Chondrocyte (in vitro differentiated cells): ENCODE measurements at regions not wholly inside any gene's neighbourhood (a gene's known extent, or its start where the extent isn't known, plus 50 kb on each side); places are given as distances from the start of the nearest gene placed in this dataset.

Experiments used
- DNase-seq: peaks from one replicate; pipeline ENCODE4 v3.0.0; 2021; ENCODE audit warnings: mixed read lengths, low spot score
- H3K27ac Mint-ChIP-seq: one replicate; pipeline ENCODE4 v1.8.0; 2021; ENCODE audit warnings: mild to moderate bottlenecking, moderate library complexity, mixed read lengths; ENCODE audit not compliant: unreplicated experiment
- H3K27me3 Mint-ChIP-seq: 2 replicates; pipeline ENCODE4 v1.8.0; 2021; ENCODE audit warnings: low read depth, mixed read lengths
- H3K36me3 Mint-ChIP-seq: 2 replicates; pipeline ENCODE4 v1.8.0; 2021; ENCODE audit warnings: low read depth, mixed read lengths
- H3K4me1 Mint-ChIP-seq: 2 replicates; pipeline ENCODE4 v1.8.0; 2021; ENCODE audit warnings: low read depth, mild to moderate bottlenecking, mixed read lengths
- H3K4me3 Mint-ChIP-seq: one replicate; pipeline ENCODE4 v1.8.0; 2021; ENCODE audit warnings: mild to moderate bottlenecking, moderate library complexity, mixed read lengths; ENCODE audit not compliant: unreplicated experiment
- H3K9me3 Mint-ChIP-seq: 2 replicates; pipeline ENCODE4 v1.8.0; 2021; ENCODE audit warnings: low read depth, mixed read lengths
- TF ChIP-seq, protein P1 (sequence below): fragments of 200-600 bp; sonication (generic); IDR thresholded peaks from 2 replicates; pipeline ENCODE4 v1.5.0; 2021; ENCODE audit warnings: antibody characterized with exemption, mild to moderate bottlenecking, moderate library complexity

DNA sequence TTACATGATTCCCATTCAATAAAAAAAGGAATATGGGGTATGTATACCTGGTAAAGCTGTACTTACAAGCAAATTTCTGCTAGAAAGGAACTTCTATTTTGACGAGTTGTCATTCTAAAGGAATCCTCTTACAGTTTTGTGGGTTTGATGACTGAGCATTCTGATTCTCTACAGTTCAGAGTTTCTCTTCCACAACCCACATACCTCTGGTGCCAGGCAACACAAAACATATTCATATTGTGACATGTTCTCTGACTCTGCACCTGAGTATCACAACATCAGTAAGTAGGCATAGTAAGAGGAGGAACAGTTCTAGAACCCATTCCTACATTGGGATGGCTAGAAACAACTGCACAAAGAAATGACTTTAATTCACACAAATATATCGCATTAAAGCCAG, 636.6 kb downstream of the MED13L start:
- Mint-ChIP-seq H3K27ac (no peak overlapping the region), H3K9me3 (peaks cover 3% of the 10 kb centered on the region), H3K4me3 (no peak overlapping the region)

DNA sequence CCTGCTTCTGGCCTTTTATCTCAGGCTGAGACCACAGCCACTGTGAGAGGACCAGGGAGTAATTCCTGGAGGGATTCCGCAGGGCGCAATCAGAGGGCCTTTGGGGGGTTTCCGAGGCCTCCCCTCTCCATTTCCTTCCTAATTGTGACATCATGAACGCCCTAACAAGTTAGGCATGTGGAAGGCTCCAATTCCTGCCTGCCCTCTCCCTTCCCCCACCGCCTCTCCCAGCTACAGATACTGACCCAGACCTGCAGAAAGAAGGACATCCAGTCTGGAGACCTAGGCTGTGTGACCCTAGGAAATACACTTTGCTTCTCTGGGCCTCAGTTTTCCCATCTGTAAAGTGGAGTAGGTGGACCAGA, 637.9 kb downstream of the MED13L start:
- H3K27me3 Mint-ChIP-seq, result peaks cover 8% of the 10 kb centered on the region
- TF ChIP-seq, protein P1, sequence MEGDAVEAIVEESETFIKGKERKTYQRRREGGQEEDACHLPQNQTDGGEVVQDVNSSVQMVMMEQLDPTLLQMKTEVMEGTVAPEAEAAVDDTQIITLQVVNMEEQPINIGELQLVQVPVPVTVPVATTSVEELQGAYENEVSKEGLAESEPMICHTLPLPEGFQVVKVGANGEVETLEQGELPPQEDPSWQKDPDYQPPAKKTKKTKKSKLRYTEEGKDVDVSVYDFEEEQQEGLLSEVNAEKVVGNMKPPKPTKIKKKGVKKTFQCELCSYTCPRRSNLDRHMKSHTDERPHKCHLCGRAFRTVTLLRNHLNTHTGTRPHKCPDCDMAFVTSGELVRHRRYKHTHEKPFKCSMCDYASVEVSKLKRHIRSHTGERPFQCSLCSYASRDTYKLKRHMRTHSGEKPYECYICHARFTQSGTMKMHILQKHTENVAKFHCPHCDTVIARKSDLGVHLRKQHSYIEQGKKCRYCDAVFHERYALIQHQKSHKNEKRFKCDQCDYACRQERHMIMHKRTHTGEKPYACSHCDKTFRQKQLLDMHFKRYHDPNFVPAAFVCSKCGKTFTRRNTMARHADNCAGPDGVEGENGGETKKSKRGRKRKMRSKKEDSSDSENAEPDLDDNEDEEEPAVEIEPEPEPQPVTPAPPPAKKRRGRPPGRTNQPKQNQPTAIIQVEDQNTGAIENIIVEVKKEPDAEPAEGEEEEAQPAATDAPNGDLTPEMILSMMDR, result no peak
- H3K9me3 Mint-ChIP-seq, result peaks cover 3% of the 10 kb centered on the region
- H3K4me3 Mint-ChIP-seq, result no peak overlapping the region
- no peaks in the 10 kb centered on the region for H3K4me1 Mint-ChIP-seq
- H3K27ac Mint-ChIP-seq, result no peak overlapping the region
- no peaks in the 10 kb centered on the region for H3K36me3 Mint-ChIP-seq
- DNase-seq, result no peak

More for the DNA sequence above, 636.6 kb downstream of the MED13L start:
- Mint-ChIP-seq H3K27me3 (peaks cover 6% of the 10 kb centered on the region), H3K4me1 (no peaks in the 10 kb centered on the region), H3K36me3 (no peaks in the 10 kb centered on the region)
- DNase-seq, result no peak
- TF ChIP-seq, protein P1, result no peak

GRCh38 chr12:115638733-115639647, 638.5 kb downstream of the MED13L start:
- no peak overlapping the region for H3K4me3 Mint-ChIP-seq
- no peak for DNase-seq
- no peaks in the 10 kb centered on the region for H3K4me1 Mint-ChIP-seq
- no peaks in the 10 kb centered on the region for H3K36me3 Mint-ChIP-seq
- H3K27ac Mint-ChIP-seq, result no peak overlapping the region
- H3K9me3 Mint-ChIP-seq, result peaks cover 3% of the 10 kb centered on the region
- peaks cover 8% of the 10 kb centered on the region for H3K27me3 Mint-ChIP-seq
- TF ChIP-seq, protein P1, result no peak

GRCh38 chr12:115636546-115636945, 640.9 kb downstream of the MED13L start:
- H3K36me3 Mint-ChIP-seq, result no peaks in the 10 kb centered on the region
- no peak for DNase-seq
- no peaks in the 10 kb centered on the region for H3K4me1 Mint-ChIP-seq
- TF ChIP-seq, protein P1, result no peak
- no peaks in the 10 kb centered on the region for H3K9me3 Mint-ChIP-seq
- H3K4me3 Mint-ChIP-seq, result no peak overlapping the region
- peaks cover 5% of the 10 kb centered on the region for H3K27me3 Mint-ChIP-seq
- H3K27ac Mint-ChIP-seq, result no peak overlapping the region

- Mint-ChIP-seq H3K4me1 (no peaks in the 10 kb centered on the region), H3K9me3 (peaks cover 7% of the 10 kb centered on the region), H3K27ac (no peak overlapping the region), H3K36me3 (no peaks in the 10 kb centered on the region), H3K4me3 (no peak overlapping the region), H3K27me3 (peaks cover 6% of the 10 kb centered on the region)
- no peak for DNase-seq
- TF ChIP-seq, protein P1, result peak; percentile 69
These were observed 645.2 kb downstream of the MED13L start for GRCh38 chr12:115632308-115632707.
